H1 (cell line): ENCODE measurements at regions not wholly inside any gene's neighbourhood (a gene's known extent, or its start where the extent isn't known, plus 50 kb on each side); places are given as distances from the start of the nearest gene placed in this dataset.

Experiments used
- CTCF ChIA-PET: fragments of 300-600 bp; sonication (Branson Sonifier 250); formaldehyde crosslinking; loops from one replicate; lab custom pipeline; 2021; ENCODE audit not compliant: partially characterized antibody; lab: Charles Lee
- POLR2A ChIA-PET: fragments of 300-600 bp; sonication (Branson Sonifier 250); formaldehyde crosslinking; loops from one replicate; lab custom pipeline; 2021; ENCODE audit warnings: inconsistent platforms; ENCODE audit not compliant: partially characterized antibody; lab: Charles Lee
- DNase-seq, 2 experiments: peaks; one replicate each; pipeline versions ENCODE4 v3.0.0 to v3.0.0-alpha.2; 2010 to 2022; ENCODE audit warnings: low spot score in 2 of 2, low read depth in 1 of 2, mixed read lengths in 1 of 2
- FAIRE-seq: peaks from 2 replicates; lab custom pipeline; 2011; peaks lifted over from hg19 to GRCh38; lab: Jason Lieb, UNC
- H2AFZ ChIP-seq: 2 replicates; pipeline ENCODE4 v1.8.1; 2012; ENCODE audit warnings: low read length, inconsistent platforms
- H2AK5ac ChIP-seq: 2 replicates; pipeline ENCODE4 v1.6.1; 2013; ENCODE audit warnings: low read depth, low read length
- H2BK120ac ChIP-seq: replicated peaks from 2 replicates; pipeline ENCODE3; 2013; ENCODE audit warnings: low read depth, low read length, inconsistent platforms
- H2BK12ac ChIP-seq: 2 replicates; pipeline ENCODE4 v1.6.1; 2013; ENCODE audit warnings: low read depth, low read length
- H2BK15ac ChIP-seq: 2 replicates; pipeline ENCODE4 v1.6.1; 2013; ENCODE audit warnings: low read length
- H2BK20ac ChIP-seq: 2 replicates; pipeline ENCODE4 v1.6.1; 2013; ENCODE audit warnings: low read length
- H2BK5ac ChIP-seq: 2 replicates; pipeline ENCODE4 v1.6.1; 2013; ENCODE audit warnings: low read depth, low read length
- H3K14ac ChIP-seq: 2 replicates; pipeline ENCODE4 v1.6.1; 2013; ENCODE audit warnings: inconsistent platforms; ENCODE audit not compliant: insufficient read length
- H3K18ac ChIP-seq: 2 replicates; pipeline ENCODE4 v1.6.1; 2013; ENCODE audit warnings: low read length; ENCODE audit errors: extremely low read depth
- H3K23ac ChIP-seq: 2 replicates; pipeline ENCODE4 v1.6.1; 2013; ENCODE audit warnings: inconsistent platforms; ENCODE audit not compliant: insufficient read length
- H3K23me2 ChIP-seq: 2 replicates; pipeline ENCODE4 v1.6.1; 2013; ENCODE audit warnings: low read depth, low read length
- H3K27ac ChIP-seq: 2 replicates; pipeline ENCODE4 v1.6.1; 2011; ENCODE audit warnings: low read depth, low read length, inconsistent platforms
- H3K27me3 ChIP-seq, 4 experiments: replicated peaks in 1 of 4; 1 replicate in 1 of 4; 2 replicates in 3 of 4; pipeline versions ENCODE4 v1.6.1 to v1.8.1; 2011 to 2013; ENCODE audit warnings: low read length in 3 of 4, mild to moderate bottlenecking in 3 of 4, inconsistent platforms in 2 of 4, mixed read lengths in 2 of 4, moderate library complexity in 1 of 4; ENCODE audit not compliant: control insufficient read depth in 3 of 4, insufficient read depth in 3 of 4; ENCODE audit errors: extremely low read depth in 1 of 4
- H3K36me3 ChIP-seq, 4 experiments: 2 replicates each; pipeline versions ENCODE4 v1.6.1 to v1.8.1; 2011 to 2013; ENCODE audit warnings: mild to moderate bottlenecking in 4 of 4, low read length in 3 of 4, moderate library complexity in 2 of 4, control low read depth in 1 of 4, inconsistent platforms in 1 of 4; ENCODE audit not compliant: insufficient read depth in 4 of 4, control insufficient read depth in 2 of 4
- H3K4ac ChIP-seq: replicated peaks from 2 replicates; pipeline ENCODE3; 2013; ENCODE audit warnings: low read length, low read depth, mixed read lengths, inconsistent platforms; ENCODE audit not compliant: insufficient read length
- H3K4me1 ChIP-seq, 4 experiments: replicated peaks in 1 of 4; 1 replicate in 1 of 4; 2 replicates in 3 of 4; pipeline versions ENCODE4 v1.6.1 to v1.8.1; 2011 to 2013; ENCODE audit warnings: low read length in 3 of 4, inconsistent platforms in 2 of 4, mixed read lengths in 1 of 4; ENCODE audit not compliant: insufficient read depth in 4 of 4, control insufficient read depth in 3 of 4
- H3K4me2 ChIP-seq, 2 experiments: 2 replicates each; pipeline versions ENCODE4 v1.6.1 to v1.8.1; 2011 to 2013; ENCODE audit warnings: low read depth in 2 of 2, low read length in 2 of 2, control low read depth in 1 of 2, inconsistent platforms in 1 of 2, mild to moderate bottlenecking in 1 of 2; ENCODE audit not compliant: insufficient read depth in 1 of 2
- H3K4me3 ChIP-seq, 4 experiments: fragments of 200-600, 300-600 bp in 1 of 4; sonication (generic), shearing (Covaris generic), sonication (Bioruptor Twin) in 1 of 4; 2 replicates each; pipeline versions ENCODE4 v1.5.1 to v1.8.1; 2011 to 2016; ENCODE audit warnings: low read length in 4 of 4, low read depth in 3 of 4, control low read depth in 2 of 4, inconsistent platforms in 2 of 4, mild to moderate bottlenecking in 2 of 4, mixed read lengths in 1 of 4, moderate library complexity in 1 of 4; ENCODE audit not compliant: insufficient read depth in 2 of 4; ENCODE audit errors: extremely low read depth in 1 of 4
- H3K56ac ChIP-seq: replicated peaks from 2 replicates; pipeline ENCODE3; 2013; ENCODE audit warnings: low read depth, mild to moderate bottlenecking, mixed read lengths, low read length, inconsistent platforms; ENCODE audit not compliant: insufficient read length
- H3K79me1 ChIP-seq: 2 replicates; pipeline ENCODE4 v1.6.1; 2013; ENCODE audit warnings: low read depth, low read length, control low read depth
- H3K79me2 ChIP-seq, 2 experiments: 2 replicates each; pipeline versions ENCODE4 v1.6.1 to v1.8.1; 2012 to 2013; ENCODE audit warnings: low read length in 2 of 2, mild to moderate bottlenecking in 2 of 2, inconsistent platforms in 1 of 2; ENCODE audit not compliant: insufficient read depth in 2 of 2, control insufficient read depth in 1 of 2
- H3K9ac ChIP-seq, 4 experiments: replicated peaks in 1 of 4; 1 replicate in 1 of 4; 2 replicates in 3 of 4; pipeline versions ENCODE4 v1.6.1 to v1.8.1; 2011 to 2013; ENCODE audit warnings: low read depth in 3 of 4, low read length in 3 of 4, control low read depth in 2 of 4, mild to moderate bottlenecking in 2 of 4, moderate library complexity in 2 of 4, inconsistent platforms in 1 of 4; ENCODE audit errors: extremely low read depth in 1 of 4
- H3K9me3 ChIP-seq, 2 experiments: 2 replicates each; pipeline versions ENCODE4 v1.6.1 to v1.8.1; 2012 to 2013; ENCODE audit warnings: mild to moderate bottlenecking in 2 of 2, moderate library complexity in 2 of 2, control low read depth in 1 of 2, inconsistent platforms in 1 of 2, low read depth in 1 of 2, low read length in 1 of 2, mixed read lengths in 1 of 2; ENCODE audit not compliant: insufficient read depth in 2 of 2
- H4K20me1 ChIP-seq, 2 experiments: replicated peaks in 1 of 2; 2 replicates each; pipeline versions ENCODE3 to v1.8.1; 2011 to 2013; ENCODE audit warnings: inconsistent platforms in 2 of 2, low read length in 2 of 2, mild to moderate bottlenecking in 1 of 2; ENCODE audit not compliant: insufficient read depth in 2 of 2, control insufficient read depth in 1 of 2
- H4K5ac ChIP-seq: 2 replicates; pipeline ENCODE4 v1.6.1; 2013; ENCODE audit warnings: low read length, low read depth, mixed read lengths, inconsistent platforms; ENCODE audit not compliant: insufficient read length
- H4K8ac ChIP-seq: 2 replicates; pipeline ENCODE4 v1.8.0; 2013; ENCODE audit warnings: mild to moderate bottlenecking, moderate library complexity, low read length, inconsistent platforms; ENCODE audit not compliant: insufficient read depth; ENCODE audit errors: extremely low read depth
- H4K91ac ChIP-seq: replicated peaks from 2 replicates; pipeline ENCODE3; 2013; ENCODE audit warnings: low read length, mixed read lengths, inconsistent platforms; ENCODE audit not compliant: insufficient read length
- EZH2 ChIP-seq: fragments of 200-600 bp; sonication (generic); IDR thresholded peaks from 2 replicates; pipeline ENCODE4 v1.7.1; 2012; ENCODE audit warnings: low read depth, mild to moderate bottlenecking, moderate library complexity, low read length, inconsistent platforms; ENCODE audit not compliant: severe bottlenecking
- GABPA ChIP-seq: IDR thresholded peaks from 2 replicates; pipeline ENCODE4 v1.6.1; 2011; ENCODE audit warnings: mild to moderate bottlenecking, low read length, moderate library complexity, borderline replicate concordance; ENCODE audit not compliant: insufficient read depth
- KDM5A ChIP-seq: fragments of 200-600 bp; IDR thresholded peaks from 2 replicates; pipeline ENCODE4 v1.7.1; 2012; ENCODE audit warnings: mild to moderate bottlenecking, low read length, inconsistent platforms, mixed read lengths
- SAP30 ChIP-seq: fragments of 300-600 bp; sonication (generic); IDR thresholded peaks from 2 replicates; pipeline ENCODE4 v1.7.1; 2012; ENCODE audit warnings: low read length, moderate library complexity, mild to moderate bottlenecking, inconsistent platforms; ENCODE audit not compliant: insufficient read depth, insufficient replicate concordance
- SIRT6 ChIP-seq: IDR thresholded peaks from one replicate; pipeline ENCODE4 v1.7.1; 2012; ENCODE audit warnings: low read length, inconsistent platforms
- WGBS, 2 experiments: shearing (Covaris generic) in 1 of 2; methylation state at CpG; one replicate each; pipeline versions ENCODE4 v1.1.6 to v1.1.7; 2013 to 2015; ENCODE audit warnings: low lambda C conversion rate in 2 of 2, mixed read lengths in 2 of 2, inconsistent platforms in 1 of 2, low coverage in 1 of 2, missing lambda C conversion rate in 1 of 2; ENCODE audit not compliant: insufficient replicate concordance in 2 of 2, insufficient coverage in 1 of 2, insufficient read length in 1 of 2; ENCODE audit errors: extremely low coverage in 1 of 2, missing lambda C conversion rate in 1 of 2; 5-methylcytosine and 5-hydroxymethylcytosine counted together

GRCh38 chr14:37946819-37947218 lies 260.9 kb upstream of the SSTR1 start:
- Histone ChIP-seq H3K79me1 (no peaks in the 10 kb centered on the region), H3K4me1 (no peaks in the 10 kb centered on the region), H2BK5ac (no peak overlapping the region), H3K27me3 (no peaks in the 10 kb centered on the region), H3K14ac (no peak overlapping the region), H2AK5ac (no peak overlapping the region), H4K91ac (no peak overlapping the region), H3K9ac (no peak overlapping the region), H3K4ac (no peak overlapping the region), H3K18ac (no peak overlapping the region), H3K79me2 (no peaks in the 10 kb centered on the region), H2BK12ac (no peak overlapping the region), H3K4me3 (no peak overlapping the region), H4K5ac (no peak overlapping the region), H4K8ac (no peak overlapping the region), H2BK15ac (no peak overlapping the region), H3K4me2 (no peak overlapping the region), H3K9me3 (peaks cover 14 to 17% of the 10 kb centered on the region in 2 experiments), H3K36me3 (no peaks in the 10 kb centered on the region), H3K23me2 (no peaks in the 10 kb centered on the region), H2BK20ac (no peak overlapping the region), H3K27ac (no peak overlapping the region), H2AFZ (no peak overlapping the region), H4K20me1 (no peaks in the 10 kb centered on the region), H3K56ac (no peak overlapping the region), H3K23ac (no peak overlapping the region), H2BK120ac (no peak overlapping the region)
- ChIA-PET POLR2A (no interaction called here), CTCF (interaction anchor here (0.7 to 1.3 kb wide), 2 partner anchors 12 to 40 kb away, joined by 3 read pairs; no protein-coding TSS in a partner anchor)
- no peak for FAIRE-seq
- 95% methylated on average over 1 of the region's 1 CpG; no CpG with 5 or more reads in 1 of the 2 experiments for WGBS, 2 experiments
- no peak for DNase-seq
- no peak for TF ChIP-seq KDM5A
- TF ChIP-seq GABPA, result no peak
- no peak for TF ChIP-seq SIRT6
- TF ChIP-seq SAP30, result no peak
- no peak for TF ChIP-seq EZH2
